ENCODE measurements at regions not wholly inside any gene's neighbourhood (a gene's known extent, or its start where the extent isn't known, plus 50 kb on each side); places are given as distances from the start of the nearest gene placed in this dataset.
"Not testable (repeated sequence)": the region's sequence is repeated elsewhere in the genome, so short reads cannot be mapped to it uniquely, and the experiment has no call there.

DNA sequence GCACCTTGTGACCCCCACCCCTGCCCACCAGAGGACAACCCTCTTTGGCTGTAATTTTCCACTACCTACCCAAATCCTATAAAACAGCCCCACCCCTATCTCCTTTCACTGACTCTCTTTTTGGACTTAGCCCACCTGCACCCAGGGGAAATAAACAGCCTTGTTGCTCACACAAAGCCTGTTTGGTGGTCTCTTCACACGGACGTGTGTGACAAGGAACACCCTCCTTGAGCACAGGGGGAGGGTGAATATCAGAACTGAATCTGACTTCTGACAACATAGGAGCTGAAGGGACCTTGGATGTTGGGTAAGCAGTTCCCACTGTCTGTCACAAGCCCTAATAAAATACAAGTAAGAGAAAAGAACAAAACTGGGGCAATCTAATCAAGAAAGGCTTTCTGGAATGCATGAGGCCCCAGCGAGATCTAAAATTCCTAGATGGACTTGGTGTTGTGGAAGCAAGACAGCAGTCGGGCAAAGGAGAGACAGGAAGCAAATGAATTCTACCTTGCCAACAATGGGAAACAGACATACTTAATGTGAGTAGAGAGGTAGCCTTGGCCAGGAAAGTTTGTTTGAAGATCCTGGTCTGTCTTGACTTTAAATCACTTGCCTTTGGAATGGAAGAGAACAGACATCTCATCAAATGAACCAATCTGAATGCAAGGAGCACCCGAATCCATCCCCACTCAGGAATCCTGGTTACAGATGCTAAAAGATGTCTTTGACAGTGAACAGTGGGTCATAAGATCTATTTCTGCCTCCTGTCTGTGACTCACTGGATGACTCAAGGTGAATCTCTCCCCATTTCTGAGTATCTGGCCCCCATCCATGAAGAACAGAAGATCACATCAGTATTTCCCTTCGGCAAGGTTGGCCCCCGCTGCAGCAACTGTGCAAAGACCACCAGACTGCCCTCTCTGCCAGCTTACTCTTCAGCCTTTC lies 53.3 kb downstream of the OLFML3 start:
- DNase-seq (ENCODE audit: low spot score), result no peak

DNA sequence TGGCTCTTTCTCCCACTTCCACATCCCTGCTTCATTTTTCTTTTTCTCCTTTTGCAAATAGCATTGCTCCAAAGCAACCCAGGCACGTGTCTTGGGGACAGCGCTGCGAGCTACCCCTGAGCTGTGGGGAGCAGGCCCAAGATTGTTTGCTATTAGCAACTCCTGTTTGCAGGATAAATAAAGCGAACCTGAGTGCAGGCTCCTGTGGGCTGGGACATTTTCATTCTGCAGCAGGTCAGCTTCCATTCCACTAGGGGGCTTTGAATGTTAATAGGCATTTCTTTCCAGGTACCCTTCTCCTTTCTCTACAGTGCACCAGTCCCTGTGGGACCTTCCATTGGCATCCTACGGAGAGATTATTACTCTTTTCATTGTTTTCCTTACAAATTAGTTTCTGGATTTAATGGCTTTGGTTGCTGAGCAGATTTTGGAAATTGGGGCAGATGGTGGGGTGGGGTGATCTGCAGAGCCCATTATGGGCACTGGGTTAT lies 54.0 kb downstream of the OLFML3 start:
- DNase-seq (ENCODE audit: low spot score), result peak; percentile 7

DNA sequence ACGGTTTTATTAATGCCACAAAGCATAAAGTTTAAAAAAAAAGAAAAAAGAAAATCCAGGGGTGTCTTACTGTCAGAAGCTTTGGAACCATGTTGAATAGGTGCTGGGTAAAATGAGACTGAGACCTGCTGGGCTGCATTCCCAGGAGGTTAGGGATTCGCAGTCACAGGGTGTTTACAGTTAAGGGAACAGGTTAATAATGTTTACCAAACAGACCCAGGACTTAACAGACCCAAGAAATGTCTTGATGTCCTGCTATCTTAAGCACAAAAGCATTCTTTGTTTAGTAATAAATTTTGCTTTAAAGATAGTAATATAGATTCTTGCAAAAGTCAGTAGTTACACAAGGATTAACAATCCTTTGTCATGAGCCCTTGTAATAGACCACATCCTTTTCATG lies 54.7 kb downstream of the OLFML3 start:
- no peak for DNase-seq (ENCODE audit: low spot score)

DNA sequence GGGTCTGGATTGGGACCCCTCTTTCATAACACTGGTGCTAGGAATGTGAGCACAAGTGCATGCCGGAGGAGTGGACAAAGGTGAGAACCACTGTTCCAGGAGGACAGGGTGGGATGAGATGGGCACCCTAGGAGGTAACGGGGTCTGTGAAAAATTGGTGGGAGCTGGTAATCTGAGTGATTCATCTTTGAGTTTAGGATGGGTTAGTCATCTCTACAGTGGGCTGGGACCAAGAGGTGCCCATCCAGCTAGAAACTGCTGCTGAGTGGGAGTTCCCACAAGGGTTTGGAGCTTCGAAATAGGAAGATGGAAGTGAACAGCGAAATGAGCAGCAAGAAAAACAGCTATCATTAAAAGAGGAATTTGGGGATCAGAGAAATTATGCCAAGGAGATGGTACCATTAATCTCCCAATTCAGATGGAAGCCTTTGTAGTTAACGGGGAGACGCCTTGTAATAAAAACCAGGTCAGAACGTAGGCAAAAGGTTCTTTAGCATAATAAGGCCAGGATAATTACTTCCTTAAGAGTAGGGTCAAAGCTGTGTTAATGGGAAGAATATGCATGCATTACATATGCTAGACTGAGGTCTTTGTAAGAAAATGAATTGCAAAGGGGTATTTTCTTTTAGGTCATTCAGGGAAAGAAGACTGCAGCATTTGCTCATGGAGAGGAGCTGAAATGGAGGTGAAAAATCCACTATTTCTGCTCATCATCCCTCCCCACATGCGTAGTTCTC lies 55.5 kb downstream of the OLFML3 start:
- no peak for DNase-seq (ENCODE audit: low spot score)

DNA sequence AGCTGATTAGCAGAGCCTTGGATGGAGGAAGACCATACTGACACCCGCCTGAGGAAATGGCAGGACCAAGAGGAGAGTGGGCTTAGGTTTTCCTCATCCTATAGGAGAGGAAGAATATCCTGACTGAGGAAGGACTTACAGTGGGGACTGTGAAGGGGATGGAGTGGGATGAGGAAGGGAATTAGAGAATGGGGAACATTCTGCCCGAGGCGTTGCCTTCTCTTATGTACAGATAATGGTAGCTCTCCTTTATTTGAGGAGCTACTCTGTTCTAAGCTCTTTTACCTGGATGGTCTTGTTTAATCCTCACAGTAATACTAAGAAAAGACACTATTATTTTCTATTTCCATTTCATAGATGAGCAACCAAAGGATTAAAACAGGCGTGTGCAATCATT lies 56.0 kb downstream of the OLFML3 start:
- DNase-seq (ENCODE audit: low spot score), result no peak

DNA sequence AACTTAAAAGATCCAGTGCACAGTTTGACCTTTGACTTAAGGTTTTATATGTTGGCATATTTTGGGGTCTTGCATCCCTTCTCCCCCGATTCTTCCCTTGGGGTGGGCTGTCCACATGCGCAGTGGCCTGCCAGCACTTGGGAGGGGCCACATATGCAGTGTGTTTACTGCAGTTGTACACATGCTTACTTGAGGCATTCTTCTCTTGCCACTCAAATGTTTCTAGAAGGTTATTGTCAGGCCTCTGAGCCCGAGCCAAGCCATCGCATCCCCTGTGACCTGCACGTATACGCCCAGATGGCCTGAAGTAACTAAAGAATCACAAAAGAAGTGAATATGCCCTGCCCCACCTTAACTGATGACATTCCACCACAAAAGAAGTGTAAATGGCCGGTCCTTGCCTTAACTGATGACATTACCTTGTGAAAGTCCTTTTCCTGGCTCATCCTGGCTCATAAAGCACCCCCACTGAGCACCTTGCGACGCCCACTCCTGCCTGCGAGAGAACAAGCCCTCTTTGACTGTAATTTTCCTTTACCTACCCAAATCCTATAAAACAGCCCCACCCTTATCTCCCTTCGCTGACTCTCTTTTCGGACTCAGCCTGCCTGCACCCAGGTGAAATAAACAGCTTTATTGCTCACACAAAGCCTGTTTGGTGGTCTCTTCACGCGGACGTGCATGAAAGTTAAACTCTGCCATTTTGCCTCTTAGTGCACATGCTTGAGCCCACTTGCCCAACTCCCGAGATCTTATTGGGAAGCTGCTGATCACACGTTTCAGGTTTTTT lies 57.8 kb downstream of the OLFML3 start:
- DNase-seq (ENCODE audit: low spot score), result not testable (repeated sequence)

DNA sequence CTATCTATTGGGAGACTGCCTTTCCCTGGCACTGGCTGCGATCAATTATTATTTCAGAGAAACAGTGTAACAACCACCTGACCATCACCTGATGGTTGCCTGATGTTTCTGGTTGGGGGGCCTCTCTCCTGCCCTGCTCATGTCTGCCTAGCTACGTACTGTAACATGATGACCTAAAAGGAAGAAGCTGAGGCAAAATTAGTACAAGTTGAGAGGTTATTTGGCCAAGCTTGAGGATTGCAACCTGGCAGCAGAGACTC lies 58.3 kb downstream of the OLFML3 start:
- DNase-seq (ENCODE audit: low spot score), result no peak

DNA sequence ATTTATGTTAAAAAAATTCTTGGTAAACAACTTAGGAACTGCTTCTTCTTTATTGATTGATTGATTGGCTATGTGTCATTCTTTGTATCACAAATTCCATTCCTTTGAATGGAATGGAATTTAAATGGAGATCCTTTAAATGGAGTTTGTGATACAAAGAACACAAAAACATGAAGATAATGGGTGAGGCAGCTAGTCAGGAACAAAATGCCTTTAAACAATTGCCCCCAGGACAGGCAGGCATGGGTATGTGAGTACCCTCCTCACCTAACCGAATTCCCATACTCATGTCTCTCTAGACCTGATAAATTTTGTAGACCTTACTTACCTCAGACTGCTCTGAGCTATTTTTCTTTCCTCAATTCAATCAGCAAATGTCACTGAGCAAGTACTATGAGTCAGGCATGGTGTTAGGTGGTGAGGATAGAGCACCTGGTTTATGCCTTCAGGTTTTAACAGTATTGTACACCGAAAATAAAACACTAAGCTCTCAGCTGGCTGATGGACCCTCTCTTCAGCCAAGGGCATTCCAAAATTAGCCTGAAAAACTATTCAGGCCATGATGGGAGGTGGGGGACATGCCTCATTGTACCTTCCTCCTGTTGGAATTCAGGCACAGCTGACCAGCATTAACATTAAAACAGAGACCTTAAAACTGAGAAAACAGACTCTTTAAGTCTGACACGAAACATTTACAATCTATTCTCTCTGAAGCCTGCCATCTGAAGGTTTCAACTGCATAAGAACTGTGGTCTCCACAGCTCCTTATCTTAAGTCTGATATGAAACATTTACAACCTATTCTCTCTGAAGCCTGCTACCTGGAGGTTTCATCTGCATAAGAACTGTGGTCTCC lies 58.9 kb downstream of the OLFML3 start:
- no peak for DNase-seq (ENCODE audit: low spot score)
